GM12891 (cell line): ENCODE measurements at regions not wholly inside any gene's neighbourhood (a gene's known extent, or its start where the extent isn't known, plus 50 kb on each side); places are given as distances from the start of the nearest gene placed in this dataset.

Source experiments
- DNase-seq: peaks from one replicate; pipeline ENCODE4 v3.0.0; 2011; ENCODE audit warnings: low spot score; ENCODE audit not compliant: insufficient read length
- FAIRE-seq: peaks from 2 replicates; lab custom pipeline; 2011; peaks lifted over from hg19 to GRCh38; lab: Jason Lieb, UNC
- PAX5 ChIP-seq: IDR thresholded peaks from 2 replicates; pipeline ENCODE4 v1.6.1; 2011; ENCODE audit warnings: low read length, moderate library complexity, mild to moderate bottlenecking; ENCODE audit not compliant: insufficient read depth, severe bottlenecking
- POLR2A ChIP-seq: IDR thresholded peaks from 2 replicates; pipeline ENCODE4 v1.6.1; 2011; ENCODE audit warnings: low read depth, low read length, control low read depth
- POLR2AphosphoS5 ChIP-seq: IDR thresholded peaks from 2 replicates; pipeline ENCODE4 v1.6.1; 2011; ENCODE audit warnings: low read depth, low read length, control low read depth
- POU2F2 ChIP-seq: IDR thresholded peaks from 2 replicates; pipeline ENCODE4 v1.6.1; 2011; ENCODE audit warnings: low read depth, mild to moderate bottlenecking, control low read depth, low read length, moderate library complexity
- SPI1 ChIP-seq: IDR thresholded peaks from 2 replicates; pipeline ENCODE4 v1.6.1; 2011; ENCODE audit warnings: low read depth, low read length, control low read depth
- TAF1 ChIP-seq: IDR thresholded peaks from 2 replicates; pipeline ENCODE4 v1.6.1; 2011; ENCODE audit warnings: low read depth, low read length, control low read depth

DNA sequence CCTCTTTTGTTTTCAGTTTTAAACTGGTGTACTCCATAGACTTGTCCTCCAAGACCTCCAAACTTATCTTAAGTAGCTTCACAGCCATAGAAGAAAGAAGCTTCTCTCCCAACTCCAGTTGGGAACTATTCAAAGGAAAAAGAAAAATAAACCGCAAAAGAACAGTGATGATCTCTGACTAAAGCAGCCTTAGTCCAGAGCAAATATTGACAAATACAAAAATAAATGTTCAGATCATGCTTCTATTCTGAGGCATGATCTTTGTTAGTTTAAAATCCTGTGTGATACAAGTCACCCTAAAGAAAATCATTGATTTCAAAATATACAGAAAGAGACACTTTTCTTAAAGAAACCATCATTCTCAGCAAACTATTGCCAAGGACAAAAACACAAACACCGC lies 373.0 kb upstream of the SMIM30 start:
- TF ChIP-seq POLR2A (no peak), SPI1 (no peak), POU2F2 (no peak), TAF1 (no peak), PAX5 (no peak), POLR2AphosphoS5 (no peak)
- FAIRE-seq = no peak
- no peak for DNase-seq

DNA sequence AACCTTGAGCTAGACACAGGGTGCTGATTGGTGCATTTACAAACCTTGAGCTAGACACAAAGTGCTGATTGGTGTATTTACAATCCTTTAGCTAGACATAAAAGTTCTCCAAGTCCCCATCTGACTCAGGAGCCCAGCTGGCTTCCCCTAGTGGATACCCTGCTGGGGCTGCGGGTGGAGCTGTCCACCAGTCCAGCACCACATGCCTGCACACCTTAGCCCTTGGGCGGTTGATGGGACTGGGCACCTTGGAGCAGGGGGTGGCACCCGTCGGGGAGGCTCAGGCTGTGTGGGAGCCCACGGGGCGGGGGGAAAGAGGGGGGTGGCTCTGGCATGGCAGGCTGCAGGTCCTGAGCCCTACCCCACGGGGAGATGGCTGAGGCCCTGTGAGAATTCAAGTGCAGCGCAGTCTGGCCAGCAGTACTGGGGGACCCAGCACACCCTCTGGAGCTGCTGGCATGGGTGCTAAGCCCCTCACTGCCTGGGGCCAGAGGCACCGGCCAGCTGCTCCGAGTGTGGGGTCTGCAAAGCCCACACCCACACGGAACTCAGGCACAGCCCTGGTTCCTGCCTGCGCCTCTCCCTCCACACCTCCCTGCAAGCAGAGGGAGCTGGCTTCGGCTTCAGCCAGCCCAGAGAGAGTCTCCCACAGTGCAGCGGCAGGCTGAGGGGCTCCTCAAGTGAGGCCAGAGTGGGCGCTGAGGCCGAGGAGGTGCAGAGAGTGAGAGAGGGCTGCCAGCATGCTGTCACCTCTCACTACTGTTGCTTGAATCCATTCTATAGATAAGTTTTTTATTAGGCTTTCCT lies 369.8 kb upstream of the SMIM30 start:
- no peak for DNase-seq
- FAIRE-seq = no peak
- TF ChIP-seq PAX5 (no peak), TAF1 (no peak), POU2F2 (no peak), SPI1 (no peak)

DNA sequence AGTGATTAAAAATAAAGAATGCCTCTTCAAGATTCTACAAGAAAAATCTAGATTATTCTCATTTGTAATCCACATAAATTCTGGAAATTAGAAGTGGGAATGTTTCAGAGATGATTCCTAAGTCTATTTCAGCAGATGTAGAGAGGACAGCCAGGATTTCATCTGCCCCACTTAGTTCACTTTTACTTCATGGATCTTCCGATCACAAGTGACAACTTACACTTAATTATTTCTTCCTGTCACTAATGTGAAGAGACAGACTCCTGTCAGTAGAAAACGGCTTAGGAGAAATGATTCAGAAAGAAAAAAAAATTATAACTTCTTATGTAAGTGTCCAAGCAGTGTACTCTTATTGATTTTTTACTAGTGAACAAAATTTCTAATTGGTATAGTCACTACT lies 368.2 kb upstream of the SMIM30 start:
- FAIRE-seq (no peak), DNase-seq (no peak)

DNA sequence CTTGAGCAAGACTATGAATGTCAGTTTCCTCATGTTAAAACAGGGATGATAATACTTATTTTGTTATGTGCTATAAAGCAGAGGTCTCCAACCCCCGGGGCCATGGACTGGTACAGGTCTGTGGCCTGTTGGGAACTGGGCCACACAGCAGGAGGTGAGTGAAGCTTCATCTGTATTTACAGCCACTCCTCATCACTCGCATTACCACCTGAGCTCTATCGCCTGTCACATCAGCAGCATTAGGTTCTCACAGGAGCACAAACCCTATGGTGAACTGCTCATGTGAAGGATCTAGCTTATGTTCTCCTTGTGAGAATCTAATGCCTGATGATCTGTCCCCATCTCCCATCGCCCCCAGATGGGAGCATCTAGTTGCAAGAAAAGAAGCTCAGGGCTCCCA lies 365.3 kb upstream of the SMIM30 start:
- no peak for DNase-seq
- TF ChIP-seq SPI1 = no peak
- TF ChIP-seq POU2F2 = no peak
- no peak for TF ChIP-seq TAF1
- TF ChIP-seq PAX5 = no peak
- no peak for TF ChIP-seq POLR2AphosphoS5
- TF ChIP-seq POLR2A = no peak
- FAIRE-seq = no peak

More for the DNA sequence above, 368.2 kb upstream of the SMIM30 start:
- TF ChIP-seq POU2F2 (no peak), POLR2A (no peak), POLR2AphosphoS5 (no peak), TAF1 (no peak), PAX5 (no peak), SPI1 (no peak)

DNA sequence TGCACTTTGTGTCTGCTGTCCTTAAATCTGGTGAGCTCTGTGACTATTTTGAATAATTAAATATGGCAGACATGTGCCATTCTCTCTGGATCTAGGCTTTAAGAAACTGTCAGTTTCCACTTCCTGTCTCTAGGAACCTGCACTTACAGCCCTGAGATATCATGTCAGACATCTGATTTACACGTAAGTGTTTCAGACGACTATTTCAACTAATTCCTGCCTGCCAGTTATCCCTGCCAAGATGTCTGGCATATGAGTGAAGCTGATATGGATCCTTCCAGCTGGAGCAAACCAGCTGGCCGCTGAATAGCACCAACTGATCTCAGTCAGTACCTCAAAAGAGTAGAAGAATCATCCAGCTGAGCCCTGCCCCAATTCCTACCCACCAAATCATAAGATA lies 362.2 kb upstream of the SMIM30 start:
- TF ChIP-seq POU2F2 (no peak), TAF1 (no peak), POLR2AphosphoS5 (no peak), POLR2A (no peak), SPI1 (no peak)
- DNase-seq (no peak), FAIRE-seq (no peak)

DNA sequence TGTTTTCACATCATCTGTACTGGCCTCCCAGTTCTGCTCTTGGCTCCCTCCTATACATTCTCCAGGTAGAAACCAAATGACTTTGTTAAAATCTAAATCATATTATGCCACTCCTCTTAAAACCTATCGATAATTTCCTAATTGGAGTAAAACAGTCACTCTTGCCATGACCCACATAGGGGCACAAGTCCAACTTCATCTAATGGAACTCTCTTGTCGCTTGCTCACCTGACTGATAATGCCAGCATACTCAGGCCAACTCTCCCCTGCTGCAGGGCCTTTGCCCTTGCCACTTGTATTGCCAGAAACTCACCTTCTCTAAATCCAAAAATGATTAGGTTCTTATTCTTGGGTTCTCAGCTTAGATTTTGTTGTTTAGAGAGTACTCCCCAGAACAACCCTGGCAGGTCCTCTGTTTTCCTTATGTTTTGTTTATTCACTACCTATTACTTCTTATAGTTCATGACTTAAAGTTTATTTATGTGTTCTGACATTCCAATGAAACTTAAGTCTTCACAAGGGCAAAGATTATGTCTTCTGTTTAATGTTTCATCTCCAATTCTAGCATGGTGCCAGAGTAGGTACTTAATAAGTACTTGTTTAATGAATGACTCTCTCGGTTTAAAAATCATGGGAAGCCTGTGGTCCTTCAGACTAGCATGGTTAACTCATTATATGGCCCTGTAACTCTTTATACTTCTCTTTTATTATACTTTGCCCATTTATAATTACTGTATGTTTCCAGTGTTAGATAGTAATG lies 345.9 kb upstream of the SMIM30 start:
- no peak for FAIRE-seq

DNA sequence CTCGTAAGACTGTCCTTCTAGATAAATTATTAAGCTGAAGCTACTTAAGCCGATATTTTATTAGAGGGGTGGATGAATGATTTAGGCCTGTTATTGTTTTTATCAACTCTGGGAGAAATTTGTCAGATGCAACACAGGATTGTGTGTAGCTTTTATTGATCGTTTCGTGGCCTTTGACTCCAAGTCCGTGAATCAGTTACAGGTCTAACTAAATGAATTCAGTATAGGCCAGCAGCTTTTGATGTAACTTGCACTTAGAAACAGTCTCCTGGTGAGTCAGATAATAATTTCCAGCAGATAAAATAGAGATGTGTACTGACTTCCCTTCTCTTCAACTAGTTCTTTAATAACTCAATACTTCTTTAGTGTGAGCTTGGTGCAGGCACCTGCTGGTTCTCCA lies 341.7 kb upstream of the SMIM30 start:
- DNase-seq (no peak), FAIRE-seq (no peak)
- TF ChIP-seq SPI1 (no peak), POU2F2 (no peak)

More for the DNA sequence above, 345.9 kb upstream of the SMIM30 start:
- no peak for TF ChIP-seq TAF1
- TF ChIP-seq PAX5 = no peak
- TF ChIP-seq POLR2AphosphoS5 = no peak
- no peak for TF ChIP-seq POU2F2
- no peak for TF ChIP-seq POLR2A
- TF ChIP-seq SPI1 = no peak
- no peak for DNase-seq

DNA sequence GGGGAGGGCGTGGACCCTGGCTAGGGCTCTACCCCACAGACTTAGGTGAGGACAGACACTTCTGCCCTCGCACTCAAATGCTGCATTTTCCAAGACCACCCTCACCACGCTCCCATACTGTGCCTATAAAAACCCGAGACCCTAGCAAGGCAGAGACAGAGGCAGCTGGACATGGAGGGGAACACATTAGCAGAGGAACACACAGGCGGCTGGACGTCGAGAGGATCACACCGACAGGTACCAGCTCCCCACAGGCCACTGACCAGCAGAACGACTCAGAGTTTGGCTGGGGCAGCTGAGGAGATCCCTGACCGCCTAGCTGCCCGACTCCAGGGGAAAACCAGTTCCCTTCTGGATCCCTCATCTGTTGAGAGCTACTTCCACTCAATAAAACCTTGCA lies 338.2 kb upstream of the SMIM30 start:
- no peak for TF ChIP-seq SPI1
- no peak for TF ChIP-seq POLR2AphosphoS5
- TF ChIP-seq POU2F2 = no peak
- no peak for TF ChIP-seq TAF1
- TF ChIP-seq PAX5 = no peak
- no peak for TF ChIP-seq POLR2A
- no peak for DNase-seq
- FAIRE-seq = no peak

DNA sequence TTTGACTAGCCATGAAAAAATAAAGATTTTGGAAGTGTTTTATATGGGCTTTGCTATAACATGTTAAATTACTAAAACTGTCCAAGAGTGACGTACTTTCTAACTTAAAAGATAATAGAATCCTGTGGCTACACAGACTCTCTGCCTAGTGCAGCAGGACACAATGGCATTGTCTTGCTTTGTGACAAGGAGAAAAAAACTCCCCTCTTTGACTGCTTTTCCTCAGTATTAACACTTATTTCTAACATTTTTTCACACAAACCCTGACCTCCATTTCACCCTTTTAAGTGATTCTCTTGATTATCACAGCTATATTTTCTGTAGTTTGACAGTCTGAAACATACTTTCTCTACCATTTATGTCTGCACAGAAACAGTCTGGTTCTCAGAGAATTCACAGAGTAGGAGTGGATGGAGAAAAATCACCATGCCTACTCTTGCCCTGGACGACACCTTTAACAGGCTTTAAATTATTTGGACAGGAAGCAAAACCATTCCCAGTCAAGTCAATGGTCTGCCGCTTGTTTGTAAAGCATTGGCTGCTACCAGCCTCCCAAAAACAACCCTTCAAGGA lies 336.3 kb upstream of the SMIM30 start:
- DNase-seq = no peak
- no peak for FAIRE-seq
- TF ChIP-seq TAF1 (no peak), SPI1 (no peak), POLR2AphosphoS5 (no peak), PAX5 (no peak), POU2F2 (no peak), POLR2A (no peak)
